Mesenchymal stem cell (in vitro differentiated cells and primary cell): ENCODE measurements at regions not wholly inside any gene's neighbourhood (a gene's known extent, or its start where the extent isn't known, plus 50 kb on each side); places are given as distances from the start of the nearest gene placed in this dataset.
A peak's percentile ranks its signal among the peaks of the same experiment; 100 is the strongest.

ENCODE experiments used
- DNase-seq: peaks from one replicate; pipeline ENCODE4 v3.0.0-alpha.2; 2013
- H2AFZ ChIP-seq: one replicate; pipeline ENCODE4 v1.6.1; 2013; ENCODE audit warnings: low read depth, mild to moderate bottlenecking, control low read depth, inconsistent platforms, low read length, moderate library complexity
- H2AK5ac ChIP-seq: 2 replicates; pipeline ENCODE4 v1.6.1; 2013; ENCODE audit warnings: low read length, moderate library complexity, mild to moderate bottlenecking, inconsistent platforms; ENCODE audit not compliant: severe bottlenecking
- H2BK120ac ChIP-seq: one replicate; pipeline ENCODE4 v1.6.1; 2013; ENCODE audit warnings: low read depth, mild to moderate bottlenecking, inconsistent platforms, low read length, moderate library complexity
- H2BK12ac ChIP-seq, 2 experiments: one replicate each; pipeline ENCODE4 v1.6.1; 2013; ENCODE audit warnings: inconsistent platforms in 2 of 2, low read length in 2 of 2, mild to moderate bottlenecking in 2 of 2, moderate library complexity in 2 of 2, control low read depth in 1 of 2
- H2BK15ac ChIP-seq: one replicate; pipeline ENCODE4 v1.6.1; 2013; ENCODE audit warnings: mild to moderate bottlenecking, low read depth, inconsistent platforms; ENCODE audit not compliant: poor library complexity, severe bottlenecking
- H2BK5ac ChIP-seq: 2 replicates; pipeline ENCODE4 v1.6.1; 2013; ENCODE audit warnings: low read depth, mild to moderate bottlenecking, low read length, control low read depth, inconsistent platforms; ENCODE audit not compliant: poor library complexity, severe bottlenecking
- H3K14ac ChIP-seq, 2 experiments: one replicate each; pipeline ENCODE4 v1.6.1; 2013; ENCODE audit warnings: inconsistent platforms in 2 of 2, low read length in 2 of 2, control low read depth in 1 of 2, mild to moderate bottlenecking in 1 of 2, moderate library complexity in 1 of 2
- H3K18ac ChIP-seq, 2 experiments: one replicate each; pipeline ENCODE4 v1.6.1; 2013; ENCODE audit warnings: inconsistent platforms in 2 of 2, low read length in 2 of 2, control low read depth in 1 of 2, low read depth in 1 of 2, mild to moderate bottlenecking in 1 of 2
- H3K23ac ChIP-seq, 2 experiments: one replicate each; pipeline ENCODE4 v1.6.1; 2013; ENCODE audit warnings: inconsistent platforms in 2 of 2, low read length in 2 of 2, mild to moderate bottlenecking in 2 of 2, moderate library complexity in 2 of 2, control low read depth in 1 of 2
- H3K27ac ChIP-seq: 2 replicates; pipeline ENCODE4 v1.5.1; 2013; ENCODE audit warnings: mild to moderate bottlenecking, moderate library complexity, low read length, control low read depth, inconsistent platforms; ENCODE audit not compliant: poor library complexity, severe bottlenecking
- H3K27me3 ChIP-seq, 2 experiments: 2 replicates each; pipeline versions ENCODE4 v1.6.1 to v1.7.0; 2013; ENCODE audit warnings: low read length in 2 of 2, mild to moderate bottlenecking in 2 of 2, moderate library complexity in 2 of 2, control low read depth in 1 of 2, inconsistent platforms in 1 of 2; ENCODE audit not compliant: control insufficient read depth in 1 of 2, insufficient read depth in 1 of 2
- H3K36me3 ChIP-seq, 2 experiments: 2 replicates each; pipeline versions ENCODE4 v1.6.1 to v1.7.0; 2013; ENCODE audit warnings: low read length in 2 of 2, control low read depth in 1 of 2, inconsistent platforms in 1 of 2, low read depth in 1 of 2, mild to moderate bottlenecking in 1 of 2; ENCODE audit not compliant: insufficient read depth in 2 of 2, control insufficient read depth in 1 of 2
- H3K4ac ChIP-seq, 2 experiments: one replicate each; pipeline ENCODE4 v1.6.1; 2013; ENCODE audit warnings: inconsistent platforms in 2 of 2, low read length in 2 of 2, mild to moderate bottlenecking in 2 of 2, moderate library complexity in 2 of 2, control low read depth in 1 of 2, low read depth in 1 of 2
- H3K4me1 ChIP-seq: 2 replicates; pipeline ENCODE4 v1.6.1; 2013; ENCODE audit warnings: low read depth, low read length, control low read depth; ENCODE audit not compliant: control insufficient read depth, insufficient read depth
- H3K4me2 ChIP-seq: 2 replicates; pipeline ENCODE4 v1.6.1; 2013; ENCODE audit warnings: low read length, mild to moderate bottlenecking, inconsistent platforms; ENCODE audit not compliant: poor library complexity, severe bottlenecking
- H3K4me3 ChIP-seq, 2 experiments: 2 replicates each; pipeline versions ENCODE4 v1.5.1 to v1.7.0; 2013; ENCODE audit warnings: low read length in 2 of 2, mild to moderate bottlenecking in 2 of 2, control low read depth in 1 of 2, low read depth in 1 of 2; ENCODE audit not compliant: insufficient read depth in 1 of 2
- H3K79me1 ChIP-seq: replicated peaks from 2 replicates; pipeline ENCODE4 v1.6.1; 2013; ENCODE audit warnings: mild to moderate bottlenecking, control low read depth, low read length, inconsistent platforms; ENCODE audit not compliant: poor library complexity, severe bottlenecking
- H3K9ac ChIP-seq: 2 replicates; pipeline ENCODE4 v1.7.0; 2013; ENCODE audit warnings: mild to moderate bottlenecking, low read length, moderate library complexity
- H3K9me3 ChIP-seq: 2 replicates; pipeline ENCODE4 v1.7.0; 2013; ENCODE audit warnings: mild to moderate bottlenecking, low read length; ENCODE audit not compliant: control insufficient read depth
- H4K8ac ChIP-seq: one replicate; pipeline ENCODE4 v1.6.1; 2013; ENCODE audit warnings: inconsistent platforms, mild to moderate bottlenecking, low read length, moderate library complexity
- H4K91ac ChIP-seq: one replicate; pipeline ENCODE4 v1.6.1; 2013; ENCODE audit warnings: mild to moderate bottlenecking, low read length, inconsistent platforms
- WGBS: methylation state at CpG from one replicate; pipeline ENCODE4 v1.1.7; 2013; ENCODE audit warnings: mixed read lengths; 5-methylcytosine and 5-hydroxymethylcytosine counted together

GRCh38 chr4:60187428-60187827, 1012.7 kb upstream of the ADGRL3 start:
- WGBS, result 87% methylated on average over 3 of the region's 3 CpGs
- Histone ChIP-seq H4K8ac (no peak overlapping the region), H2AK5ac (no peak overlapping the region), H3K4ac (no peak overlapping the region), H3K27me3 (no peaks in the 10 kb centered on the region), H2AFZ (no peak overlapping the region), H3K14ac (no peak overlapping the region), H3K4me2 (no peak overlapping the region), H3K4me1 (no peaks in the 10 kb centered on the region), H3K23ac (no peak overlapping the region), H3K9ac (no peak overlapping the region), H2BK15ac (no peak overlapping the region), H2BK120ac (no peak overlapping the region), H3K18ac (no peak overlapping the region), H2BK12ac (no peak overlapping the region), H4K91ac (no peak overlapping the region), H3K4me3 (no peak overlapping the region), H3K36me3 (no peaks in the 10 kb centered on the region), H3K79me1 (no peaks in the 10 kb centered on the region), H2BK5ac (no peak overlapping the region), H3K9me3 (peaks cover 13% of the 10 kb centered on the region), H3K27ac (no peak overlapping the region)
- no peak for DNase-seq

GRCh38 chr4:60189286-60189685, 1010.8 kb upstream of the ADGRL3 start:
- Histone ChIP-seq H2BK15ac (no peak overlapping the region), H3K4me3 (no peak overlapping the region), H3K4me2 (no peak overlapping the region), H4K8ac (no peak overlapping the region), H3K4me1 (no peaks in the 10 kb centered on the region), H3K9me3 (peaks cover 13% of the 10 kb centered on the region), H2BK12ac (no peak overlapping the region), H3K18ac (no peak overlapping the region), H2AFZ (no peak overlapping the region), H3K14ac (no peak overlapping the region), H3K27ac (no peak overlapping the region), H3K23ac (no peak overlapping the region), H4K91ac (no peak overlapping the region), H3K4ac (no peak overlapping the region), H2BK120ac (no peak overlapping the region), H2BK5ac (no peak overlapping the region), H3K27me3 (no peaks in the 10 kb centered on the region), H3K9ac (no peak overlapping the region), H3K36me3 (no peaks in the 10 kb centered on the region), H2AK5ac (no peak overlapping the region), H3K79me1 (no peaks in the 10 kb centered on the region)
- no peak for DNase-seq
- 90% methylated on average over 4 of the region's 5 CpGs for WGBS

- no peak overlapping the region for H3K18ac ChIP-seq
- no peak overlapping the region for H2BK120ac ChIP-seq
- no peak overlapping the region for H3K27ac ChIP-seq
- no peak overlapping the region for H3K14ac ChIP-seq
- WGBS, result no CpG with 5 or more reads among the region's 1 CpG
- no peak overlapping the region for H4K91ac ChIP-seq
- no peak overlapping the region for H3K9ac ChIP-seq
- no peaks in the 10 kb centered on the region for H3K79me1 ChIP-seq
- no peak overlapping the region for H2AK5ac ChIP-seq
- H3K4ac ChIP-seq, result no peak overlapping the region
- no peak for DNase-seq
- H3K4me2 ChIP-seq, result no peak overlapping the region
- no peaks in the 10 kb centered on the region for H3K4me1 ChIP-seq
- no peak overlapping the region for H2BK12ac ChIP-seq
- no peak overlapping the region for H3K4me3 ChIP-seq
- no peak overlapping the region for H4K8ac ChIP-seq
- H3K9me3 ChIP-seq, result peaks cover 4% of the 10 kb centered on the region
- H2BK15ac ChIP-seq, result no peak overlapping the region
- no peak overlapping the region for H3K23ac ChIP-seq
- no peaks in the 10 kb centered on the region for H3K36me3 ChIP-seq
- H2AFZ ChIP-seq, result no peak overlapping the region
- no peak overlapping the region for H2BK5ac ChIP-seq
- H3K27me3 ChIP-seq, result no peaks in the 10 kb centered on the region
Measured at GRCh38 chr4:60194214-60194613, 1005.9 kb upstream of the ADGRL3 start.

GRCh38 chr4:60195256-60195655, 1004.9 kb upstream of the ADGRL3 start:
- Histone ChIP-seq H3K36me3 (no peaks in the 10 kb centered on the region), H3K23ac (no peak overlapping the region), H4K91ac (no peak overlapping the region), H3K4ac (no peak overlapping the region), H3K4me3 (no peak overlapping the region), H3K79me1 (no peaks in the 10 kb centered on the region), H2BK5ac (no peak overlapping the region), H2BK120ac (no peak overlapping the region), H3K27ac (no peak overlapping the region), H2AK5ac (no peak overlapping the region), H4K8ac (no peak overlapping the region), H3K18ac (no peak overlapping the region), H3K4me1 (no peaks in the 10 kb centered on the region), H2BK15ac (no peak overlapping the region), H3K14ac (no peak overlapping the region), H3K9ac (no peak overlapping the region), H3K4me2 (no peak overlapping the region), H2BK12ac (no peak overlapping the region), H3K27me3 (no peaks in the 10 kb centered on the region), H3K9me3 (peaks cover under 1% of the 10 kb centered on the region), H2AFZ (no peak overlapping the region)
- WGBS, result 62% methylated on average over 2 of the region's 2 CpGs
- peak; percentile 16 for DNase-seq
